ENCODE measurements at regions not wholly inside any gene's neighbourhood (a gene's known extent, or its start where the extent isn't known, plus 50 kb on each side); places are given as distances from the start of the nearest gene placed in this dataset.

GRCh38 chr22:27692243-27692642, 109.3 kb downstream of the MN1 start:
- peaks cover 0 to 15% (median under 1%) of the 10 kb centered on the region in 4 donors for H3K4me1 ChIP-seq
- no peaks in the 10 kb centered on the region for H3K36me3 ChIP-seq
- H3K27me3 ChIP-seq: no peaks in the 10 kb centered on the region
- intact Hi-C loops (cut with DNase I; ENCODE audit: low total_unique reads): no loop called here
- no peak for DNase-seq
- no peak overlapping the region for H3K27ac ChIP-seq
- TF ChIP-seq, protein P1, sequence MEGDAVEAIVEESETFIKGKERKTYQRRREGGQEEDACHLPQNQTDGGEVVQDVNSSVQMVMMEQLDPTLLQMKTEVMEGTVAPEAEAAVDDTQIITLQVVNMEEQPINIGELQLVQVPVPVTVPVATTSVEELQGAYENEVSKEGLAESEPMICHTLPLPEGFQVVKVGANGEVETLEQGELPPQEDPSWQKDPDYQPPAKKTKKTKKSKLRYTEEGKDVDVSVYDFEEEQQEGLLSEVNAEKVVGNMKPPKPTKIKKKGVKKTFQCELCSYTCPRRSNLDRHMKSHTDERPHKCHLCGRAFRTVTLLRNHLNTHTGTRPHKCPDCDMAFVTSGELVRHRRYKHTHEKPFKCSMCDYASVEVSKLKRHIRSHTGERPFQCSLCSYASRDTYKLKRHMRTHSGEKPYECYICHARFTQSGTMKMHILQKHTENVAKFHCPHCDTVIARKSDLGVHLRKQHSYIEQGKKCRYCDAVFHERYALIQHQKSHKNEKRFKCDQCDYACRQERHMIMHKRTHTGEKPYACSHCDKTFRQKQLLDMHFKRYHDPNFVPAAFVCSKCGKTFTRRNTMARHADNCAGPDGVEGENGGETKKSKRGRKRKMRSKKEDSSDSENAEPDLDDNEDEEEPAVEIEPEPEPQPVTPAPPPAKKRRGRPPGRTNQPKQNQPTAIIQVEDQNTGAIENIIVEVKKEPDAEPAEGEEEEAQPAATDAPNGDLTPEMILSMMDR (IDR thresholded peaks at IDR 0.05): no peak
- H3K4me3 ChIP-seq: no peak overlapping the region
- H3K9me3 ChIP-seq: peaks cover 0 to 4% (median 0%) of the 10 kb centered on the region in 3 donors

DNA sequence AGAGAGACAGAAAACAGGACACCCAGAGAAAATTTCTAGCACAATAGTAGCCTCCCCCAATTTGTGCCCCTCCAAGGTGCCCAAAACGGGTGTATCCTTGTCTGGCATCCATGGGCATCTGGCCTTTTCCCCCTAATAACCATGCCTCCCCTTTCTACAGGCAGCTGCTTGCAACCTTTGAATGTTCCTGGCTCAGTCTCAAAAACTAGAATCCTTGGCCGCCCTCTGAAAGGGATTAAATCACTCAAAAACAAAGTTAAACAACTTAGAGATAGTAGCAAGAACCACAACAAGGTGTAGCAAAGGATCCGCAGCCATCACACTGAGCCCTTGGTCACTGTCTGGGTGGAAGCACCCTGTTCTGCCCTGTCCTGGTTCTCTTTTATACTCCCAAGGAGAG, 105.6 kb downstream of the MN1 start:
- Histone ChIP-seq H3K4me1 (peaks cover 0 to 1% (median 0%) of the 10 kb centered on the region in 4 donors), H3K36me3 (no peaks in the 10 kb centered on the region), H3K27ac (no peak overlapping the region), H3K9me3 (peaks cover 0 to 10% (median 0%) of the 10 kb centered on the region in 3 donors), H3K27me3 (no peaks in the 10 kb centered on the region), H3K4me3 (no peak overlapping the region)
- no peak for DNase-seq
- intact Hi-C loops (cut with DNase I; ENCODE audit: low total_unique reads): no loop called here
- TF ChIP-seq, protein P1 (IDR thresholded peaks at IDR 0.05): no peak

DNA sequence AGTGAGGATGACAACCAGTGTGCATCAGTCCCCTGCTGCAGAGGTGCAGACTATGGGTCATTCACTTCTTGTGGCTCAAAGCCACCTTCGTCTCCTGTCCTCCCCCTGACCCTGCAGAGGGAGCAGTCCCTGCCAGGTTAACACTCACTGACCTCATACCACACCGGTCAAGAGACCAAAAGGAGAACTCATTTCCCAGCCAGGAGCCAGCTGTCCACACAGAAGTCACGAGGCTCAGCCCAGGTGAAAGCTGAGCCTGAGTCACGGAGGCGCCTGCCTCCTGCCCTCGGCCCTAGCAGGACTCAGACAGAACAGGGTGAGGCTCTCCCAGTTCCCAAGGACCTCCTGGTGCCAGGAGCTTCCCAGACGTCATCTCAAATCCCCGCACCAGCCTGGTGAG, 103.7 kb downstream of the MN1 start:
- TF ChIP-seq, protein P1 (IDR thresholded peaks at IDR 0.05): no peak
- no peak for DNase-seq
- Histone ChIP-seq H3K4me3 (no peak overlapping the region), H3K27ac (no peak overlapping the region), H3K36me3 (no peaks in the 10 kb centered on the region), H3K27me3 (no peaks in the 10 kb centered on the region), H3K4me1 (no peaks in the 10 kb centered on the region), H3K9me3 (peaks cover 0 to 18% (median 0%) of the 10 kb centered on the region in 3 donors)
- intact Hi-C loops (cut with DNase I; ENCODE audit: low total_unique reads): no loop called here

Measured in tibial artery (tissue), 4 donors.